H9 (cell line): ENCODE measurements at regions not wholly inside any gene's neighbourhood (a gene's known extent, or its start where the extent isn't known, plus 50 kb on each side); places are given as distances from the start of the nearest gene placed in this dataset.

Source experiments
- DNase-seq: peaks from one replicate; pipeline ENCODE4 v3.0.0-alpha.2; 2017
- H2AFZ ChIP-seq: one replicate; pipeline ENCODE4 v1.6.1; 2013; ENCODE audit warnings: mild to moderate bottlenecking, low read length, control low read depth, moderate library complexity
- H2AK5ac ChIP-seq: 2 replicates; pipeline ENCODE4 v1.6.1; 2013; ENCODE audit warnings: low read length, control low read depth, mixed read lengths; ENCODE audit not compliant: insufficient read length
- H2BK120ac ChIP-seq: one replicate; pipeline ENCODE4 v1.6.1; 2013; ENCODE audit warnings: low read depth, mild to moderate bottlenecking, low read length, control low read depth, inconsistent platforms; ENCODE audit not compliant: poor library complexity, severe bottlenecking
- H2BK12ac ChIP-seq: 2 replicates; pipeline ENCODE4 v1.6.1; 2013; ENCODE audit warnings: low read length, control low read depth, mixed read lengths, low read depth; ENCODE audit not compliant: insufficient read length
- H2BK15ac ChIP-seq: 2 replicates; pipeline ENCODE4 v1.6.1; 2013; ENCODE audit warnings: low read depth, low read length, control low read depth
- H2BK20ac ChIP-seq: one replicate; pipeline ENCODE4 v1.6.1; 2013; ENCODE audit warnings: low read depth, mild to moderate bottlenecking, low read length, control low read depth, inconsistent platforms; ENCODE audit not compliant: poor library complexity, severe bottlenecking
- H2BK5ac ChIP-seq: 2 replicates; pipeline ENCODE4 v1.6.1; 2013; ENCODE audit warnings: low read length, control low read depth, mixed read lengths; ENCODE audit not compliant: insufficient read length
- H3K14ac ChIP-seq: 2 replicates; pipeline ENCODE4 v1.6.1; 2013; ENCODE audit warnings: low read length, control low read depth; ENCODE audit not compliant: insufficient read depth
- H3K18ac ChIP-seq: 2 replicates; pipeline ENCODE4 v1.6.1; 2013; ENCODE audit warnings: low read depth, mild to moderate bottlenecking, mixed read lengths, low read length, control low read depth; ENCODE audit not compliant: insufficient read length
- H3K23ac ChIP-seq: 2 replicates; pipeline ENCODE4 v1.6.1; 2013; ENCODE audit warnings: low read length, control low read depth, mixed read lengths, low read depth; ENCODE audit not compliant: insufficient read length
- H3K23me2 ChIP-seq: 2 replicates; pipeline ENCODE4 v1.6.1; 2013; ENCODE audit warnings: low read depth, mild to moderate bottlenecking, mixed read lengths, low read length, control low read depth; ENCODE audit not compliant: insufficient read length, poor library complexity, severe bottlenecking
- H3K27ac ChIP-seq: 2 replicates; pipeline ENCODE4 v1.5.1; 2013; ENCODE audit warnings: low read length, control low read depth, mixed read lengths, low read depth; ENCODE audit not compliant: insufficient read length
- H3K27me3 ChIP-seq: 2 replicates; pipeline ENCODE4 v1.6.1; 2013; ENCODE audit warnings: low read length, control low read depth, inconsistent platforms; ENCODE audit not compliant: insufficient read depth
- H3K4ac ChIP-seq: 2 replicates; pipeline ENCODE4 v1.6.1; 2013; ENCODE audit warnings: low read depth, mild to moderate bottlenecking, control low read depth, inconsistent platforms, low read length, moderate library complexity
- H3K4me1 ChIP-seq: 2 replicates; pipeline ENCODE4 v1.6.1; 2013; ENCODE audit warnings: low read length, control low read depth, inconsistent platforms; ENCODE audit not compliant: insufficient read depth
- H3K4me2 ChIP-seq: 2 replicates; pipeline ENCODE4 v1.6.1; 2013; ENCODE audit warnings: low read length, control low read depth, mixed read lengths; ENCODE audit not compliant: insufficient read length, insufficient read depth
- H3K56ac ChIP-seq: 2 replicates; pipeline ENCODE4 v1.6.1; 2013; ENCODE audit warnings: low read depth, mild to moderate bottlenecking, mixed read lengths, low read length, control low read depth; ENCODE audit not compliant: insufficient read length
- H3K79me1 ChIP-seq: 2 replicates; pipeline ENCODE4 v1.6.1; 2013; ENCODE audit warnings: low read depth, mild to moderate bottlenecking, moderate library complexity, low read length, control low read depth, inconsistent platforms; ENCODE audit not compliant: insufficient read depth, poor library complexity, severe bottlenecking
- H3K79me2 ChIP-seq: 2 replicates; pipeline ENCODE4 v1.6.1; 2013; ENCODE audit warnings: low read length, control low read depth, inconsistent platforms; ENCODE audit not compliant: insufficient read depth
- H3K9ac ChIP-seq: 2 replicates; pipeline ENCODE4 v1.6.1; 2013; ENCODE audit warnings: low read length, control low read depth, mixed read lengths; ENCODE audit not compliant: insufficient read length; ENCODE audit errors: extremely low read depth
- H3K9me3 ChIP-seq: one replicate; pipeline ENCODE4 v1.6.1; 2013; ENCODE audit warnings: low read depth, low read length, inconsistent platforms; ENCODE audit not compliant: control insufficient read depth
- H3T11ph ChIP-seq: one replicate; pipeline ENCODE4 v1.6.1; 2013; ENCODE audit warnings: mild to moderate bottlenecking, low read length, control low read depth, inconsistent platforms
- H4K20me1 ChIP-seq: one replicate; pipeline ENCODE4 v1.6.1; 2013; ENCODE audit not compliant: control insufficient read depth, insufficient read length, insufficient read depth
- H4K5ac ChIP-seq: 2 replicates; pipeline ENCODE4 v1.6.1; 2013; ENCODE audit warnings: low read depth, mild to moderate bottlenecking, mixed read lengths, low read length, control low read depth; ENCODE audit not compliant: insufficient read length
- H4K8ac ChIP-seq: replicated peaks from 2 replicates; pipeline ENCODE4 v1.6.1; 2013; ENCODE audit warnings: low read length, control low read depth, mixed read lengths, low read depth; ENCODE audit not compliant: insufficient read length
- H4K91ac ChIP-seq: 2 replicates; pipeline ENCODE4 v1.6.1; 2013; ENCODE audit warnings: low read depth, mild to moderate bottlenecking, moderate library complexity, mixed read lengths, low read length, control low read depth; ENCODE audit not compliant: insufficient read length
- H3K27ac Mint-ChIP-seq, 3 experiments: 2 replicates in 2 of 3; 3 replicates in 1 of 3; pipeline ENCODE4 v1.8.0; 2020 to 2021; ENCODE audit warnings: mixed read lengths in 3 of 3, mild to moderate bottlenecking in 1 of 3, moderate library complexity in 1 of 3
- H3K27me3 Mint-ChIP-seq: 2 replicates; pipeline ENCODE4 v1.8.0; 2021; ENCODE audit warnings: low read depth, mild to moderate bottlenecking, moderate library complexity, mixed read lengths
- H3K36me3 Mint-ChIP-seq, 3 experiments: 2 replicates in 2 of 3; 3 replicates in 1 of 3; pipeline ENCODE4 v1.8.0; 2020 to 2021; ENCODE audit warnings: low read depth in 3 of 3, mixed read lengths in 3 of 3; ENCODE audit not compliant: insufficient read depth in 1 of 3
- H3K4me1 Mint-ChIP-seq, 2 experiments: 2 replicates each; pipeline ENCODE4 v1.8.0; 2020; ENCODE audit warnings: mixed read lengths in 2 of 2
- H3K4me3 Mint-ChIP-seq, 2 experiments: 2 replicates in 1 of 2; 3 replicates in 1 of 2; pipeline ENCODE4 v1.8.0; 2020 to 2021; ENCODE audit warnings: mild to moderate bottlenecking in 2 of 2, mixed read lengths in 2 of 2, moderate library complexity in 1 of 2
- H3K9me3 Mint-ChIP-seq, 2 experiments: 2 replicates in 1 of 2; 3 replicates in 1 of 2; pipeline ENCODE4 v1.8.0; 2020; ENCODE audit warnings: mild to moderate bottlenecking in 2 of 2, mixed read lengths in 2 of 2, moderate library complexity in 1 of 2
- whole genome bisulfite sequencing: extraction: QIAGEN DNeasy Blood & Tissue Kit; methylation state at CpG from one replicate; pipeline ENCODE4 v1.1.7; 2013; ENCODE audit warnings: missing lambda C conversion rate, low lambda C conversion rate, mixed read lengths; ENCODE audit not compliant: insufficient read length; ENCODE audit errors: extremely low coverage; 5-methylcytosine and 5-hydroxymethylcytosine counted together
- TF ChIP-seq, protein P1 (sequence below): fragments of 200-600 bp; sonication (generic); conservative IDR thresholded peaks from 3 replicates; pipeline ENCODE4 v1.8.0; 2021; ENCODE audit warnings: antibody characterized with exemption, mild to moderate bottlenecking

DNA sequence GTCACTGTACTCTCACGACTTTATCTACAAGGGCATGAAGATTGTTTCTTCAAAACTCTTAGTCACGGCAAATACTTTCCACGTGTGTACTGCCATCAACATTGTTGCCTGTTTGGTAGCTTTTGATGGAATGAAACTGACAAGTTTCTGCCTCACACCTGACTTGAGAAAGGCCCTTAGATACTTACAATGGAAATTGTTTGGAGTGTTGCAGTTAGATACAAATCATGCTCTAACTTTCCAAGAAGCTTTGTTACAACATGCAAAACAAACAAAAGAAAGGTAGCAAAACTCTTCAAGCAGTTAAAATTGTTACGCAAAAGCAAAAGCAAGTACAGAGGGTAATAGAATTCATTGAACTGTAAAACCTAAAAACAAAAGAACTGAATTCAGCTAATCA is 91.1 kb upstream of the TLE4 start:
- H3K23ac ChIP-seq = no peak overlapping the region
- H2AK5ac ChIP-seq = no peak overlapping the region
- DNase-seq = no peak
- Mint-ChIP-seq H3K27ac (no peak overlapping the region), H3K27me3 (no peaks in the 10 kb centered on the region), H3K36me3 (no peaks in the 10 kb centered on the region), H3K4me1 (peaks cover 6 to 8% of the 10 kb centered on the region in 2 experiments; a peak in 2 of 4 replicates), H3K9me3 (no peaks in the 10 kb centered on the region), H3K4me3 (no peak overlapping the region)
- TF ChIP-seq, protein P1, sequence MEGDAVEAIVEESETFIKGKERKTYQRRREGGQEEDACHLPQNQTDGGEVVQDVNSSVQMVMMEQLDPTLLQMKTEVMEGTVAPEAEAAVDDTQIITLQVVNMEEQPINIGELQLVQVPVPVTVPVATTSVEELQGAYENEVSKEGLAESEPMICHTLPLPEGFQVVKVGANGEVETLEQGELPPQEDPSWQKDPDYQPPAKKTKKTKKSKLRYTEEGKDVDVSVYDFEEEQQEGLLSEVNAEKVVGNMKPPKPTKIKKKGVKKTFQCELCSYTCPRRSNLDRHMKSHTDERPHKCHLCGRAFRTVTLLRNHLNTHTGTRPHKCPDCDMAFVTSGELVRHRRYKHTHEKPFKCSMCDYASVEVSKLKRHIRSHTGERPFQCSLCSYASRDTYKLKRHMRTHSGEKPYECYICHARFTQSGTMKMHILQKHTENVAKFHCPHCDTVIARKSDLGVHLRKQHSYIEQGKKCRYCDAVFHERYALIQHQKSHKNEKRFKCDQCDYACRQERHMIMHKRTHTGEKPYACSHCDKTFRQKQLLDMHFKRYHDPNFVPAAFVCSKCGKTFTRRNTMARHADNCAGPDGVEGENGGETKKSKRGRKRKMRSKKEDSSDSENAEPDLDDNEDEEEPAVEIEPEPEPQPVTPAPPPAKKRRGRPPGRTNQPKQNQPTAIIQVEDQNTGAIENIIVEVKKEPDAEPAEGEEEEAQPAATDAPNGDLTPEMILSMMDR = no peak
- no peak overlapping the region for H3T11ph ChIP-seq
- H2BK20ac ChIP-seq = no peak overlapping the region
- H3K27me3 ChIP-seq = no peaks in the 10 kb centered on the region
- H3K79me2 ChIP-seq = no peaks in the 10 kb centered on the region
- no peak overlapping the region for H2AFZ ChIP-seq
- no peak overlapping the region for H3K4me2 ChIP-seq
- no peaks in the 10 kb centered on the region for H3K79me1 ChIP-seq
- H4K5ac ChIP-seq = no peak overlapping the region
- H3K9ac ChIP-seq = no peak overlapping the region
- H2BK5ac ChIP-seq = no peak overlapping the region
- no CpG with 5 or more reads among the region's 4 CpGs for WGBS
- no peaks in the 10 kb centered on the region for H3K23me2 ChIP-seq
- H4K91ac ChIP-seq = no peak overlapping the region
- H3K14ac ChIP-seq = no peak overlapping the region
- no peak overlapping the region for H2BK15ac ChIP-seq
- no peak overlapping the region for H3K4ac ChIP-seq
- H3K56ac ChIP-seq = no peak overlapping the region
- H2BK120ac ChIP-seq = no peak overlapping the region
- no peaks in the 10 kb centered on the region for H3K4me1 ChIP-seq
- H3K9me3 ChIP-seq = no peaks in the 10 kb centered on the region
- no peak overlapping the region for H3K27ac ChIP-seq
- no peaks in the 10 kb centered on the region for H4K20me1 ChIP-seq
- no peak overlapping the region for H4K8ac ChIP-seq
- H3K18ac ChIP-seq = no peak overlapping the region
- no peak overlapping the region for H2BK12ac ChIP-seq
